SHP77 (cell line): ENCODE measurements at regions not wholly inside any gene's neighbourhood (a gene's known extent, or its start where the extent isn't known, plus 50 kb on each side); places are given as distances from the start of the nearest gene placed in this dataset.
"Not testable (repeated sequence)": the region's sequence is repeated elsewhere in the genome, so short reads cannot be mapped to it uniquely, and the experiment has no call there.

Source experiments
- DNase-seq, 2 experiments: peaks; one replicate each; lab custom pipeline; 2025; lab: John Stamatoyannopoulos, UW

GRCh38 chr10:78416031-78417011 is 382.7 kb downstream of the RPS24 start:
- DNase-seq: no peak

GRCh38 chr10:78417425-78418370 is 384.0 kb downstream of the RPS24 start:
- no peak for DNase-seq

GRCh38 chr10:78419481-78420265 is 386.0 kb downstream of the RPS24 start:
- DNase-seq: no peak

GRCh38 chr10:78420946-78421735 is 387.5 kb downstream of the RPS24 start:
- no peak for DNase-seq

- DNase-seq: not testable (repeated sequence)
These were observed 390.4 kb downstream of the RPS24 start for GRCh38 chr10:78424050-78424449.

- no peak for DNase-seq
These were observed 391.1 kb downstream of the RPS24 start for GRCh38 chr10:78424723-78425122.

- no peak for DNase-seq
These were observed 392.5 kb downstream of the RPS24 start for GRCh38 chr10:78426181-78426580.

- no peak for DNase-seq
These were observed 393.9 kb downstream of the RPS24 start for GRCh38 chr10:78427497-78428031.

- DNase-seq: no peak
These were observed 394.9 kb downstream of the RPS24 start for GRCh38 chr10:78428579-78428978.

GRCh38 chr10:78429984-78430383 is 396.3 kb downstream of the RPS24 start:
- no peak for DNase-seq

- DNase-seq: no peak
These were observed 398.9 kb downstream of the RPS24 start for GRCh38 chr10:78432583-78432982.

- DNase-seq: no peak
These were observed 399.5 kb downstream of the RPS24 start for GRCh38 chr10:78433076-78433595.

GRCh38 chr10:78433766-78434535 is 400.3 kb downstream of the RPS24 start:
- DNase-seq: peak in 1 of 2 experiments; percentile 38

- DNase-seq: no peak
These were observed 401.2 kb downstream of the RPS24 start for GRCh38 chr10:78434886-78435285.

GRCh38 chr10:78435484-78436221 is 402.0 kb downstream of the RPS24 start:
- no peak for DNase-seq

- no peak for DNase-seq
These were observed 402.5 kb downstream of the RPS24 start for GRCh38 chr10:78436222-78436573.

- no peak for DNase-seq
These were observed 403.2 kb downstream of the RPS24 start for GRCh38 chr10:78436706-78437406.

GRCh38 chr10:78437407-78437768 is 403.7 kb downstream of the RPS24 start:
- DNase-seq: no peak
